K562 (cell line): ENCODE measurements at regions not wholly inside any gene's neighbourhood (a gene's known extent, or its start where the extent isn't known, plus 50 kb on each side); places are given as distances from the start of the nearest gene placed in this dataset.

Experiments
- ATAC-seq: fragments of 200-7000 bp; cut with Tn5 transposase; 3 replicates; pipeline ENCODE4 v1.9.1; 2020; ENCODE audit warnings: moderate library complexity
- BruUV-seq: library from RNA; stranded (reverse); fragments of 400-500 nt; replicated peaks from 2 replicates; lab custom pipeline; 2021; lab: Mats Ljungman, UMichigan
- CTCF ChIA-PET: fragments of 300-600 bp; formaldehyde crosslinking; extraction: SDS; loops from one replicate; lab custom pipeline; 2021; ENCODE audit warnings: low intra/inter-chr PET ratio; lab: Yijun Ruan, JAX
- POLR2A ChIA-PET: fragments of 300-600, 350-650 bp; sonication (Branson Sonifier 250); formaldehyde crosslinking; extraction: SDS; loops from one replicate; lab custom pipeline; 2021; ENCODE audit warnings: antibody characterized with exemption, inconsistent platforms; lab: Yijun Ruan, JAX
- DNase-seq, 4 experiments: peaks; one replicate each; pipeline versions ENCODE4 v3.0.0 to v3.0.0-alpha.2; 2011 to 2018; ENCODE audit warnings: low spot score in 3 of 4, mixed read lengths in 3 of 4; ENCODE audit errors: extremely low read depth in 1 of 4
- FAIRE-seq: peaks from 2 replicates; lab custom pipeline; 2011; peaks lifted over from hg19 to GRCh38; lab: Jason Lieb, UNC
- H2AFZ ChIP-seq: 2 replicates; pipeline ENCODE4 v1.6.0; 2011; ENCODE audit warnings: low read depth, low read length, control low read depth, inconsistent platforms
- H3K27ac ChIP-seq: fragments of 200-600 bp; 3 replicates; pipeline ENCODE4 v1.8.0; 2011; ENCODE audit warnings: low read depth, mild to moderate bottlenecking, control low read depth, inconsistent platforms, low read length, moderate library complexity, mixed read lengths; ENCODE audit errors: extremely low read depth
- H3K27me3 ChIP-seq, 2 experiments: fragments of 300-600 bp in 1 of 2; 2 replicates in 1 of 2; 3 replicates in 1 of 2; pipeline versions ENCODE4 v1.6.0 to v1.8.0; 2011; ENCODE audit warnings: inconsistent platforms in 2 of 2, low read length in 2 of 2, mild to moderate bottlenecking in 1 of 2, mixed read lengths in 1 of 2, moderate library complexity in 1 of 2; ENCODE audit not compliant: control insufficient read depth in 2 of 2, insufficient read depth in 2 of 2
- H3K36me3 ChIP-seq: fragments of 300-600 bp; 3 replicates; pipeline ENCODE4 v1.8.0; 2011; ENCODE audit warnings: mild to moderate bottlenecking, low read length, inconsistent platforms; ENCODE audit not compliant: control insufficient read depth, insufficient read depth
- H3K4me1 ChIP-seq, 2 experiments: fragments of 200-600 bp in 1 of 2; replicated peaks in 1 of 2; 2 replicates in 1 of 2; 3 replicates in 1 of 2; pipeline versions ENCODE4 v1.5.1 to v1.8.0; 2011; ENCODE audit warnings: inconsistent platforms in 2 of 2, low read length in 2 of 2, mild to moderate bottlenecking in 1 of 2, mixed read lengths in 1 of 2, moderate library complexity in 1 of 2; ENCODE audit not compliant: control insufficient read depth in 2 of 2, insufficient read depth in 2 of 2
- H3K4me2 ChIP-seq: 2 replicates; pipeline ENCODE4 v1.6.1; 2011; ENCODE audit warnings: low read length, control low read depth, inconsistent platforms, mixed read lengths; ENCODE audit not compliant: insufficient read depth
- H3K4me3 ChIP-seq: fragments of 200-600 bp; sonication (generic), shearing (Covaris generic); 2 replicates; pipeline ENCODE4 v1.5.1; 2016; ENCODE audit warnings: control low read depth, inconsistent platforms
- H3K79me2 ChIP-seq: fragments of 200-600 bp; 3 replicates; pipeline ENCODE4 v1.8.0; 2011; ENCODE audit warnings: low read length, inconsistent platforms; ENCODE audit not compliant: control insufficient read depth, insufficient read depth
- H3K9ac ChIP-seq, 2 experiments: 2 replicates each; pipeline versions ENCODE4 v1.6.0 to v1.6.1; 2011; ENCODE audit warnings: low read depth in 2 of 2, low read length in 2 of 2, control low read depth in 1 of 2, inconsistent platforms in 1 of 2, mild to moderate bottlenecking in 1 of 2, mixed read lengths in 1 of 2; ENCODE audit not compliant: insufficient read depth in 1 of 2
- H3K9me1 ChIP-seq: one replicate; pipeline ENCODE4 v1.6.0; 2011; ENCODE audit warnings: inconsistent platforms, mild to moderate bottlenecking, low read length, moderate library complexity; ENCODE audit not compliant: control insufficient read depth, insufficient read depth
- H3K9me3 ChIP-seq: replicated peaks from 2 replicates; pipeline ENCODE4 v1.5.1; 2011; ENCODE audit warnings: low read depth, low read length, inconsistent platforms; ENCODE audit not compliant: control insufficient read depth, insufficient read depth
- H4K20me1 ChIP-seq: replicated peaks from 2 replicates; pipeline ENCODE4 v1.6.1; 2011; ENCODE audit warnings: low read length, inconsistent platforms, mixed read lengths; ENCODE audit not compliant: control insufficient read depth, insufficient read depth
- BRD4 ChIP-seq: fragments of 200-600 bp; sonication (generic); IDR thresholded peaks from 2 replicates; pipeline ENCODE4 v1.6.1; 2017; ENCODE audit warnings: inconsistent platforms
- GABPA ChIP-seq: fragments of 200-800 bp; sonication (Bioruptor generic); conservative IDR thresholded peaks from 2 replicates; pipeline ENCODE4 v1.6.1; 2016; ENCODE audit warnings: low read depth, missing genetic modification characterization, missing compliant biosample characterization
- HNRNPLL ChIP-seq: fragments of 200-400 bp; formaldehyde crosslinking; IDR thresholded peaks from 2 replicates; pipeline ENCODE4 v1.6.1; 2017; ENCODE audit warnings: low read length, low read depth, mild to moderate bottlenecking; ENCODE audit not compliant: poor library complexity, severe bottlenecking
- POLR3G ChIP-seq: IDR thresholded peaks from 2 replicates; pipeline ENCODE4 v1.6.1; 2011; ENCODE audit not compliant: insufficient read length, insufficient replicate concordance; ENCODE audit errors: extremely low read depth
- RBFOX2 ChIP-seq: fragments of 200-400 bp; formaldehyde crosslinking; IDR thresholded peaks from 2 replicates; pipeline ENCODE4 v1.6.1; 2017; ENCODE audit warnings: low read depth, mild to moderate bottlenecking, low read length, moderate library complexity
- SAFB ChIP-seq: fragments of 200-400 bp; formaldehyde crosslinking; IDR thresholded peaks from 2 replicates; pipeline ENCODE4 v1.6.1; 2017; ENCODE audit warnings: low read depth, low read length, borderline replicate concordance
- SRSF3 ChIP-seq: fragments of 200-400 bp; formaldehyde crosslinking; IDR thresholded peaks from 2 replicates; pipeline ENCODE4 v1.6.1; 2016; ENCODE audit warnings: mild to moderate bottlenecking, low read length, moderate library complexity; ENCODE audit not compliant: insufficient read depth
- ZNF23 ChIP-seq: fragments of 250-450 bp; sonication (Bioruptor Pico); IDR thresholded peaks from 2 replicates; pipeline ENCODE4 v1.4.0; 2020; ENCODE audit warnings: mild to moderate bottlenecking
- WGBS: fragments of 100-300 bp; shearing (Covaris generic); methylation state at CpG from one replicate; pipeline ENCODE4 v1.1.6; 2016; ENCODE audit warnings: low coverage, mixed read lengths; ENCODE audit not compliant: insufficient coverage; ENCODE audit errors: missing lambda C conversion rate; 5-methylcytosine and 5-hydroxymethylcytosine counted together
- in situ Hi-C: fragments of 300-500 bp; cut with MboI; formaldehyde crosslinking; loops from 4 replicates; pipeline ENCODE4 v1.15.0; 2018; ENCODE audit warnings: inconsistent platforms, mixed read lengths
- intact Hi-C: fragments of 100-400 bp; cut with micrococcal nuclease; formaldehyde crosslinking; loops from 2 replicates; pipeline ENCODE4 v1.14.2; 2022

DNA sequence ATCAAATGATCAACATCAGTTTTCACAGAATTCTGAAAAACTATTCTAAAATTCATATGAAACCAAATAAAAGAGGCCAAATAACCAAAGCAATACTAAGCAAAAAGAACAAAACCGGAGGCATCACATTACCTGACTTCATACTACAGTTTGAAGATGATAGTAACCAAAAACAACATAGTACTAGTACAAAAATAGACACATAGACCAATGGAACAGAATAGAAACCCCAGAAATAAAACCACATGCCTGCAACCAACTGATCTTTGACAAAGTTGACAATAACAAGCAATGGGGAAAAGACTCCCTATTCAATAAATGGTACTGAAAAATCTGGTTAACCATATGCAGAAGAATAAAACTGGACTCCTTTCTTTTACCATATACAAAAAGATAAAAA is 75.7 kb upstream of the FXR1 start:
- TF ChIP-seq BRD4 (no peak), RBFOX2 (no peak), POLR3G (no peak), HNRNPLL (no peak), SRSF3 (no peak), GABPA (tag) (no peak), ZNF23 (no peak), SAFB (no peak)
- TF ChIP-seq, all 486 proteins: peak for 0
- Histone ChIP-seq H2AFZ (no peak overlapping the region), H3K4me3 (no peak overlapping the region), H3K79me2 (no peaks in the 10 kb centered on the region), H3K4me2 (no peak overlapping the region), H3K9ac (no peak overlapping the region), H3K4me1 (no peaks in the 10 kb centered on the region), H3K27ac (no peak overlapping the region), H3K27me3 (peaks cover 2 to 8% of the 10 kb centered on the region in 2 experiments; a peak in 2 of 5 replicates), H3K9me1 (no peaks in the 10 kb centered on the region), H3K36me3 (no peaks in the 10 kb centered on the region), H3K9me3 (no peaks in the 10 kb centered on the region), H4K20me1 (no peaks in the 10 kb centered on the region; the same call in 1 of the 2 replicates)
- no peak for ATAC-seq
- no peak for DNase-seq
- intact Hi-C loops (no loop called here), in situ Hi-C loops (no loop called here)
- ChIA-PET CTCF (no interaction called here), POLR2A (no interaction called here)
- no peak for FAIRE-seq
- WGBS, result 0% methylated on average over 1 of the region's 1 CpG
- BruUV-seq, result no TSS peak
